Esophagus squamous epithelium (tissue), 4 donors: ENCODE measurements at regions not wholly inside any gene's neighbourhood (a gene's known extent, or its start where the extent isn't known, plus 50 kb on each side); places are given as distances from the start of the nearest gene placed in this dataset.

Experiments
- CTCF ChIP-seq, 6 experiments: fragments of 450-650 bp in 4 of 6; fragments of 200-600 bp in 2 of 6; sonication (generic) in 2 of 6; IDR thresholded peaks; one replicate each; pipeline ENCODE4 v1.5.1; 2016 to 2019; ENCODE audit warnings: antibody characterized with exemption in 6 of 6, mild to moderate bottlenecking in 4 of 6, moderate library complexity in 4 of 6
- POLR2A ChIP-seq, 4 donors: fragments of 450-650 bp; IDR thresholded peaks; one replicate each; pipeline ENCODE4 v1.6.1; 2017; ENCODE audit warnings: antibody characterized with exemption in 4 of 4, mild to moderate bottlenecking in 4 of 4, moderate library complexity in 3 of 4

DNA sequence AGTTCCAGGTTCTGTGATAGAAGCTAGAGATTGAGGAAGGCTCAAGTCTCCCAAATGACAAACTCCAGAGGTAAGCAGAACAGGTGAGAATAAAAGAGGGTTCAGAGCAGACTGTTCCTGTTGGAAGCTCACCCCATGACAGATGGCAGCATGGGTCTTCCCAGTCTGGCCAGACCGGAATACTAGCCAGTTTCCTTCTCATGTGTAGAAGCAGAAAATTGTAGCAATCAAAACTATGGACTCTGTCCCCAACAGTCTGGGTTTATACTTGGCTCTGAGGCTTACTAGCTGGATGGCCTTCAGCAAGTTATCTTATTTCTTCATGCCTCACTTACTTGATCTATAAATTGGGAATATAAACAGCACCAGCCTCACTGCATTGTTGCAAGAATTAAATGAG, 494.8 kb downstream of the MN1 start:
- TF ChIP-seq POLR2A (IDR thresholded peaks at IDR 0.05) (no peak), CTCF (IDR thresholded peaks at IDR 0.05) (no peak)
